Peyer's patch (tissue), 4 donors: ENCODE measurements at regions not wholly inside any gene's neighbourhood (a gene's known extent, or its start where the extent isn't known, plus 50 kb on each side); places are given as distances from the start of the nearest gene placed in this dataset.

Experiments used
- CTCF ChIP-seq, 6 experiments: fragments of 450-650 bp in 4 of 6; fragments of 200-600 bp in 2 of 6; sonication (generic) in 1 of 6; IDR thresholded peaks; one replicate each; pipeline ENCODE4 v1.5.1; 2017 to 2019; ENCODE audit warnings: antibody characterized with exemption in 6 of 6, mild to moderate bottlenecking in 3 of 6, moderate library complexity in 1 of 6
- POLR2A ChIP-seq, 2 donors: fragments of 450-650 bp; IDR thresholded peaks; one replicate each; pipeline ENCODE4 v1.5.1; 2017; ENCODE audit warnings: antibody characterized with exemption in 2 of 2, mild to moderate bottlenecking in 2 of 2, moderate library complexity in 2 of 2

- no peak for TF ChIP-seq CTCF (IDR thresholded peaks at IDR 0.05)
- TF ChIP-seq POLR2A (IDR thresholded peaks at IDR 0.05): no peak
These were observed 261.5 kb upstream of the SORCS1 start for GRCh38 chr10:107425931-107426553.
